DMS153 treated with DMSO at 0.1 percent for 48 hours (cell line): ENCODE measurements at regions not wholly inside any gene's neighbourhood (a gene's known extent, or its start where the extent isn't known, plus 50 kb on each side); places are given as distances from the start of the nearest gene placed in this dataset.

Experiments used
- DNase-seq: peaks from one replicate; lab custom pipeline; 2025; ENCODE audit not compliant: unreplicated experiment; lab: John Stamatoyannopoulos, UW

- DNase-seq, result no peak
These were observed 320.6 kb upstream of the SALL3 start for GRCh38 chr18:78659057-78659456.

- peak; percentile 9 for DNase-seq
These were observed 319.9 kb upstream of the SALL3 start for GRCh38 chr18:78659748-78660147.

DNA sequence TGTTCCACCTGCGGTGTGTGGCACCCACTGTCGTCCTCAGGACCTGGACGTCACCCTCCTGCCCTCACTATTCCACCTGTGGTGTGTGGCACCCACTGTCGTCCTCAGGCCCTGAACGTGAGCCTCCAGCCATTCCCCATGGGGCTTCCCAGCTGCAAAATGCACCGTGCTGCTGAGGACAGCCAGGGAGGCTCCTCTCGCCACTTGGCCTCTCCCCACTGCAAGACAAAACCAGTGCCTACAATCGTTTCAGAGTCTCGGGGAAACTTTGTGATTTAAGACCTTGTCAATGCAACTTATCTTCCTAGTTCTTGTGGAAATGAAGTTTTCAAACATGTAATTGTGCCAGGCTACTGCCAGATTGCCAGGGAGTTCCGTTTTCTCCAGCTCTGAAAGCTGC lies 319.3 kb upstream of the SALL3 start:
- no peak for DNase-seq

GRCh38 chr18:78661316-78661715 lies 318.3 kb upstream of the SALL3 start:
- DNase-seq, result no peak

- no peak for DNase-seq
These were observed 316.7 kb upstream of the SALL3 start for GRCh38 chr18:78662879-78663278.

GRCh38 chr18:78664048-78664447 lies 315.6 kb upstream of the SALL3 start:
- no peak for DNase-seq

DNA sequence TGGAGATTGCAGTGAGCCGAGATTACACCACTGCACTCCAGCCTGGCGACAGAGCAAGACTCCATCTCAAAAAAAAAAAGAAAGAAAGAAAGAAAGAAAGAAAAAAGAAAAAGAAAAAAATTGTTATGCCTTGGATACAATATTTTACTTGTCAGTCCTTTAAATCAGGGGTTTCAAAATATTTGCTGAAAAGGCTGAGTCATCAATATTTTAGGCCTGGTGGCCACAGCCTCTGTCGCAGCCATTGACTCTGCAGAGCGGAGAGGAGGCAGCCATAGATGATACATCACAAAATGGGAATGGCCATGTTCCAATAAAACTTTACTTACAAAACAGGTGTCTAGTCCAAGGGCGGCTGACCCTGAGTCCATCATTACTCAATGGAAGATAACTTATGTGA lies 314.8 kb upstream of the SALL3 start:
- DNase-seq, result no peak

- no peak for DNase-seq
These were observed 314.0 kb upstream of the SALL3 start for GRCh38 chr18:78665644-78666043.

DNA sequence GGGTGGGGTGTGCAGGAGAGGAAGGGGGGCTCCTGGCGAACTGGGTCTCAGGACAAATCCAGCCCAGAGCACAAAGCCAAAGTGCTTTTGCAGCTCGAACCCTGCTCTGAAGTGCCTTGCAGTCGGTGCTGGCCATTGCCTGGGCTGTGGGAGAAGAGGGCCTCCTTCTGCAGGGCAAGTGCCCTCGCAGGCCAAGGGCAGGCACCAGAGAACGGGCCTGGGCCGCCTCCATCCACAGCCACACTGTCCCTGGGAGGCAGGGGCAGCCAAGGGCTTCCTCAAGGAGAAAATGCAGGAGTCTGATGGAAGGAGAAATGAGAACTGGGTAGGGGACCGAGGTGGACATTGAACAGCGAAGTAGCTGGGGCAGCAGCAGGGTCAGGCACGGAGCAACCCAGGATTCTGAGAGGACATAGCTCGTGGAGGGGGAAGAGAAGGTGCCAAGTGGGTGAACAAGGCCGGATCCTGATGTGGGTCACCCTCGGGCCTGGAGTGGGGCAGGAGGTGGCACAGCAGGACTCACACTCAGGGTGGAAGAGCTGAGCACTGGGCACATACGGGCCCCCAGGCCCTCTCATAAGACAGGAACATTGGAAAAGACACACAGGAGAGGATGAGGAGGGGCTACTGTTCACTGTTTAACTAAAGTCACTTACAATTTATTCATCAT lies 312.8 kb upstream of the SALL3 start:
- DNase-seq, result no peak

- DNase-seq, result no peak
These were observed 308.7 kb upstream of the SALL3 start for GRCh38 chr18:78670778-78671391.

- no peak for DNase-seq
These were observed 308.1 kb upstream of the SALL3 start for GRCh38 chr18:78671551-78671950.

DNA sequence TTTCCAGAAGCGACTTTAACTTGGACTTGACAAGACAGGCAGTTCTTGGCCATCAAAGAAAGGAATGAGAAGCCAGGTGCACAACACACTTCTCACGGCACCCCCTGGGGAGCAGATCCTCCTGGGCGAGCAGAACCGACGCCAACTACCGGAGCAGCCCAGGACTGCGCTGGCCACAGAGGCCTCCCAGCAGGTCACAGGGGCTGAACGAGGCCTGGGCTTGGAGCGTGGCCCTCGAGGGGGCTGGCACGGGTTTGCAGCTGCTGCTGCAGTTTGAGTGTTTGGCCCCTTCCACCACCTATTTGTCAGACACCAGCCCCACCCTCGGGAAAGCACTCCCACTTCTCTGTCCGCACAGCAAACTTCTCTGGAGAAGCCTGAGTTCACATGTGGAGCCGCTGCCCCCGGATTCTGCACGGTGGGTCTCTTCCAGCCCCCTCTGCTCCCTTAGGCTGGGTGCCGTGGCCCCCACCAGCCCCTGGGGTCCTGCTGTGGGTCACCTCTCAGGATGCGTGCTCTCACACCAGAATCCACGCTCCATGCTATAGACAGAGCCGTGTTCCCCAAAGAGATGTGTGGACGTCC lies 306.7 kb upstream of the SALL3 start:
- DNase-seq, result no peak

- DNase-seq, result no peak
These were observed 305.9 kb upstream of the SALL3 start for GRCh38 chr18:78673516-78674321.

GRCh38 chr18:78675231-78675630 lies 304.4 kb upstream of the SALL3 start:
- DNase-seq, result no peak

DNA sequence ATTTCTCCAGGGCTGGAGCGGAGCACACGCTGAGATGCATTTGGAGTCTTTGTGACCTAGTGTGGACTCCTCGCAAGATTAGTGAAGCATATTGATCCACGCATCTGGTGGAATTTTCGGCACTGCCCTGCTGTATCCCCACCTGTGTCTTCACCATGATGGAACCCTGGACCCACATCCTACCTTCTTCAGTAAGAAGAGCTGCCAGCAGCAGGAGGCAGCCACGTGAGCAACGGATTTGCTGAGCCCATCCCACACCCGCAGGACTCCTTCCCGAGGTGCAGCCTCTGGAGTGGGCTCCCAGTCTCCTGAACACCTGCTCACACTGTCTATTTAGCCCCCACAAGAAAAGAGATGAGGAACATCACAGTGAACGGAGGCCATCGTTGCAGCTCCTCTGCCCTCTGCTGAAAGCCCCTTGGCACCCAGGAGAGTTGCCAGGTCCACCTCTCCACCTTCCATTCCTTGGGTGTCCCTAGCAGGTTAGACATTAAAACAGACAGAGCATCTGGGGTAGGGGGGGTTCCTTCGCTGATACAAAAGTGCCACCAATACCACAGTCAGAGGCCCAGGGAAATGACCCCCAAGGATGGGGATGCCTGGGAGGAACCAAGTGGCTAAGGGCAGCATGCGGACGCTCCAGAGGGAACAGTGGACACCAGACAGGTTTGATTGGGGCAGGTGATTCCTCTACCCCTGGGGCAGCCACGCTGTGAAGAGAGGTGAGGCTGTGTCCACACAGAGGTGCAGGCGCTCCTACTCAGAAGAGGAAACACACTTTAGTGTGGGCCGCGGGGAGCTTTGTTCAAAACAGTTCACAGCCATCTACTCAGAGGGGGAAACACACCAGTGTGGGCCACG lies 302.8 kb upstream of the SALL3 start:
- no peak for DNase-seq

GRCh38 chr18:78677483-78678317 lies 301.9 kb upstream of the SALL3 start:
- no peak for DNase-seq

- DNase-seq, result no peak
These were observed 301.3 kb upstream of the SALL3 start for GRCh38 chr18:78678318-78678695.

DNA sequence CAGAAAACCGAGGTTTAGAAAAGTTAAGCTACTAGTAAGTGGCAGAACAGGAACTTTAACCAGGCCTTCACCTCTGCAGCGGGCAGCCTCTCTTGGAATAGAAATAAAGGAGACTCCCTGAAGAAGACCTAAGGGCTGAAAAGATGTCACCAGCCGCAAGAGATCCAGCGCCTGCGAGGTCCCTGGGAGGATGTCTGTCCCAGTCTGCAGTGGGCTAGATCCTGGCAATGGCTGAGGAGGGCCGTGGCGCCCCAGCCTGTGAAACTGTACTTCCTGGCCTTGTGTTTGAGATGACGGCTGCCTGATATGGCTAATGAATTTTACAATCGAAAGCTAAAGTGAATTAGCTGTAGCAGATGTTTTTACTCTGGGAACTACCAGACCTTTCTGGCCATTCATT lies 300.6 kb upstream of the SALL3 start:
- DNase-seq, result no peak

DNA sequence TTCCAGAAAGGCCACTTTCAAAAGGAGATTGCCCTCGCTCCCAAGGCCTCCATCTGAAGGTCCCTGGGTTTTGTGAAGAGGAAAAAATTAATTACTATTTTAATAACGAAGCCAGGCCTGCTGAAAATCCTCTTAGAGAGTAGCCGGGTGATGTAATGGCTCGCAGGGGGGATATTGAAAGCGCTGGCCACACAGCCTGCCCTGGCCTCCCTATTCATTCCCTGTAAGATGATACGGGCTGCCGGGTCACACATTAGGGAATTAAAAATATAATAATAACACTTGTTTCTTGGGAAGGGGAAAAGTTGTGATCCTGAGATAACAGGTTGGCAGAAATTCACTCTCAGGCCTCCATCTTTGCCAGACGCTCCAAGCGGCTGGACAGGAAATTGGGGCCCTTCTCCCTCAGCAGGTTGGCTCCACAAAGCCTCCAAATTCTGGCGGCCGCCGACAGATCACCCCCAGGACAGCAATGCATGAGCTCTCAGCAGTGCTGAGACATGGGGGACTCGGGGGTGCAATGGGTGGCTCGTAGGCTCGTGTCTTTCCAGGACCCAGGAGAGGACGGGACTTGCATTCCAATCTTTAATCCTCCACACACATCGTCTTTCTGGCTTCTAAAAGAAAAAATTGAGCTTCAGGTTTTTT lies 299.9 kb upstream of the SALL3 start:
- DNase-seq, result no peak

GRCh38 chr18:78681396-78681795 lies 298.2 kb upstream of the SALL3 start:
- no peak for DNase-seq
